ENCODE measurements at regions not wholly inside any gene's neighbourhood (a gene's known extent, or its start where the extent isn't known, plus 50 kb on each side); places are given as distances from the start of the nearest gene placed in this dataset.

GRCh38 chr6:22657352-22657980 lies 88.1 kb downstream of the HDGFL1 start:
- H3K27ac Mint-ChIP-seq (ENCODE audit: unreplicated experiment), result no peak overlapping the region
- H3K36me3 Mint-ChIP-seq (ENCODE audit: unreplicated experiment), result no peaks in the 10 kb centered on the region
- H3K4me3 Mint-ChIP-seq (ENCODE audit: unreplicated experiment), result no peak overlapping the region
- H3K27me3 Mint-ChIP-seq (ENCODE audit: unreplicated experiment), result peaks cover 2% of the 10 kb centered on the region
- H3K9me3 Mint-ChIP-seq (ENCODE audit: unreplicated experiment), result no peaks in the 10 kb centered on the region
- DNase-seq, result no peak
- no peak for TF ChIP-seq CTCF (IDR thresholded peaks at IDR 0.05; ENCODE audit: partially characterized antibody, unreplicated experiment)
- no peaks in the 10 kb centered on the region for H3K4me1 Mint-ChIP-seq (ENCODE audit: low read depth, unreplicated experiment)

DNA sequence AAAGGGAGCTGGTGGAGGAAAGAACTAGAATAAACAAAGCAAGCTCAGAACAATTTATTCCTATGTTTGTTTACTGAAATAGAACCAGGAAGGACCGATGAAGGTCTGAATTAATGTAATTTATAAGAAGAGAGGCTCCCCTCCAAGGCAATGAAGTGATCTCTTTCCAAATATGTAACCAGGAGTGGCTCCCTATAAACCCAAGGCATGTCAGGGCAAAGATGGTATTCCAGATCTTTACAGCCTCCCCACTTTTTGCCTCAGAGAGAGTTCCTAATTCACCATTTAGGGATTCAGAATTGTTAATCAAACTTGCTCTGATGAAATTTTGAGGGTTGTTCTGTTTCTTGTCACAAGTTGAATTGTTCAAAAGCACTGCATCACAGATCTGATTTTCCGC lies 88.8 kb downstream of the HDGFL1 start:
- DNase-seq, result no peak
- H3K4me1 Mint-ChIP-seq (ENCODE audit: low read depth, unreplicated experiment), result no peaks in the 10 kb centered on the region
- peaks cover 2% of the 10 kb centered on the region for H3K27me3 Mint-ChIP-seq (ENCODE audit: unreplicated experiment)
- H3K4me3 Mint-ChIP-seq (ENCODE audit: unreplicated experiment), result no peak overlapping the region
- H3K36me3 Mint-ChIP-seq (ENCODE audit: unreplicated experiment), result no peaks in the 10 kb centered on the region
- TF ChIP-seq CTCF (IDR thresholded peaks at IDR 0.05; ENCODE audit: partially characterized antibody, unreplicated experiment), result no peak
- H3K9me3 Mint-ChIP-seq (ENCODE audit: unreplicated experiment), result no peaks in the 10 kb centered on the region
- H3K27ac Mint-ChIP-seq (ENCODE audit: unreplicated experiment), result no peak overlapping the region

DNA sequence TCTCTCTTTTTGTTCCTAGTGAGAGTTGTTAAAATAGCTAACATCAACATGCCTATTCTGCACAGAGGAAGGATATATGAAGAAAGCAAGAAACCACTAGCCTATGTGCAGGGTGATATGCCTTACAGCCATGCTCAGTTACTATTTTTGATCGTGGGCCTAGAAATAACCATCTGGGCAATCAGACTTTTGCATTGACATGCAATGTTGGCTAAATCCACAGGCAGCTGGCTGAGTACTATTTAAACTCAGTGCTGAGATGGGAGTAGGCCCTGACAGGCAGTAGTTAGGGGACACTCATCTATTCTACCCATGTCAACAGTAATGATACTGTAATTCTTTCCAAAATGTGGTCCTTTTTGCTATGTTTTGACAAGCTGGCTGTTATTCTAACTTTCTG lies 89.6 kb downstream of the HDGFL1 start:
- Mint-ChIP-seq H3K36me3 (ENCODE audit: unreplicated experiment) (no peaks in the 10 kb centered on the region), H3K4me3 (ENCODE audit: unreplicated experiment) (no peak overlapping the region), H3K27ac (ENCODE audit: unreplicated experiment) (no peak overlapping the region), H3K9me3 (ENCODE audit: unreplicated experiment) (no peaks in the 10 kb centered on the region), H3K4me1 (ENCODE audit: low read depth, unreplicated experiment) (no peaks in the 10 kb centered on the region), H3K27me3 (ENCODE audit: unreplicated experiment) (peaks cover 2% of the 10 kb centered on the region)
- TF ChIP-seq CTCF (IDR thresholded peaks at IDR 0.05; ENCODE audit: partially characterized antibody, unreplicated experiment), result no peak
- no peak for DNase-seq

DNA sequence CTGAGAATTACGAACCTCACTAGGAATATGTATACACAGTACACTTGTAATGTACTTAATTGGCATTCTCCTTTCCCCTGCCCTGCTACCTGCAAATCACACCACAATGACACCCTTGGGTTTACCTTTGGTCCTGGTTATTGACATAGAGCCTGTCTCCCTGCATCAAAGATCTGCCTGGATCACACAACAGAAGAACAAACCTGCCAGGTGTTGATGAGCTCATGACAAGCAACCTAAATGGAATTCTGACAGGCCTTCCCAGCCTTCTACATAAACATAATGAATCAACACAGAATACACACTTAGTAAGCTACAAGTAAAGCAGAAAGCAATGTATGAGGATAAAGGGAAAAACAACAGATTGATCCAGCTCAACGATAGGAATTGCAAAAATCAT lies 95.6 kb downstream of the HDGFL1 start:
- no peak for TF ChIP-seq CTCF (IDR thresholded peaks at IDR 0.05; ENCODE audit: partially characterized antibody, unreplicated experiment)
- no peak overlapping the region for H3K4me3 Mint-ChIP-seq (ENCODE audit: unreplicated experiment)
- no peaks in the 10 kb centered on the region for H3K9me3 Mint-ChIP-seq (ENCODE audit: unreplicated experiment)
- DNase-seq, result no peak
- no peaks in the 10 kb centered on the region for H3K4me1 Mint-ChIP-seq (ENCODE audit: low read depth, unreplicated experiment)
- H3K36me3 Mint-ChIP-seq (ENCODE audit: unreplicated experiment), result no peaks in the 10 kb centered on the region
- no peak overlapping the region for H3K27ac Mint-ChIP-seq (ENCODE audit: unreplicated experiment)
- H3K27me3 Mint-ChIP-seq (ENCODE audit: unreplicated experiment), result no peaks in the 10 kb centered on the region

- DNase-seq, result no peak
- no peak for TF ChIP-seq CTCF (IDR thresholded peaks at IDR 0.05; ENCODE audit: partially characterized antibody, unreplicated experiment)
- Mint-ChIP-seq H3K9me3 (ENCODE audit: unreplicated experiment) (no peaks in the 10 kb centered on the region), H3K27me3 (ENCODE audit: unreplicated experiment) (no peaks in the 10 kb centered on the region), H3K36me3 (ENCODE audit: unreplicated experiment) (no peaks in the 10 kb centered on the region), H3K4me3 (ENCODE audit: unreplicated experiment) (no peak overlapping the region), H3K4me1 (ENCODE audit: low read depth, unreplicated experiment) (no peaks in the 10 kb centered on the region), H3K27ac (ENCODE audit: unreplicated experiment) (no peak overlapping the region)
Measured at GRCh38 chr6:22666021-22666420, 96.7 kb downstream of the HDGFL1 start.
